Tibial artery (tissue), 4 donors: ENCODE measurements at regions not wholly inside any gene's neighbourhood (a gene's known extent, or its start where the extent isn't known, plus 50 kb on each side); places are given as distances from the start of the nearest gene placed in this dataset.

Source experiments
- DNase-seq, 2 donors: peaks; one replicate each; pipeline ENCODE4 v3.0.0-alpha.2; 2019
- H3K27ac ChIP-seq, 2 donors: fragments of 200-600 bp; sonication (generic) in 1 of 2; 1 replicate in 1 of 2; 2 replicates in 1 of 2; pipeline ENCODE4 v1.5.1; 2018 to 2019; ENCODE audit warnings: mild to moderate bottlenecking in 1 of 2
- H3K27me3 ChIP-seq, 2 donors: fragments of 200-600 bp; sonication (generic) in 1 of 2; one replicate each; pipeline versions ENCODE4 v1.5.1 to v1.6.0; 2016 to 2019
- H3K36me3 ChIP-seq, 3 donors: fragments of 200-600 bp; sonication (generic) in 2 of 3; one replicate each; pipeline ENCODE4 v1.5.1; 2016 to 2019; ENCODE audit warnings: mild to moderate bottlenecking in 2 of 3
- H3K4me1 ChIP-seq, 4 donors: fragments of 200-600 bp; sonication (generic) in 2 of 4; 1 replicate in 3 of 4; 2 replicates in 1 of 4; pipeline ENCODE4 v1.5.1; 2016 to 2019
- H3K4me3 ChIP-seq, 2 donors: fragments of 200-600 bp; sonication (generic) in 1 of 2; 1 replicate in 1 of 2; 2 replicates in 1 of 2; pipeline ENCODE4 v1.5.1; 2018 to 2019; ENCODE audit warnings: mild to moderate bottlenecking in 2 of 2
- H3K9me3 ChIP-seq, 3 donors: fragments of 200-600 bp; sonication (generic) in 1 of 3; one replicate each; pipeline ENCODE4 v1.5.1; 2016 to 2019
- CTCF ChIP-seq, 2 experiments: fragments of 200-600 bp in 1 of 2; fragments of 450-650 bp in 1 of 2; IDR thresholded peaks; one replicate each; pipeline ENCODE4 v1.5.1; 2017 to 2019; ENCODE audit warnings: antibody characterized with exemption in 2 of 2, mild to moderate bottlenecking in 1 of 2, moderate library complexity in 1 of 2
- intact Hi-C: fragments of 100-400 bp; cut with DNase I; formaldehyde crosslinking; loops from one replicate; pipeline ENCODE4 v1.15.0; 2023; ENCODE audit warnings: low total_unique reads

GRCh38 chr2:144085016-144085415, 434.9 kb downstream of the ZEB2 start:
- Histone ChIP-seq H3K4me1 (peaks cover 0 to 28% (median 4%) of the 10 kb centered on the region in 4 donors), H3K9me3 (no peaks in the 10 kb centered on the region), H3K27me3 (no peaks in the 10 kb centered on the region), H3K36me3 (no peaks in the 10 kb centered on the region), H3K27ac (no peak overlapping the region), H3K4me3 (no peak overlapping the region)
- DNase-seq, result no peak
- intact Hi-C loops, result no loop called here
- TF ChIP-seq CTCF (IDR thresholded peaks at IDR 0.05), result no peak

GRCh38 chr2:144084114-144084661, 435.7 kb downstream of the ZEB2 start:
- no peaks in the 10 kb centered on the region for H3K9me3 ChIP-seq
- H3K27me3 ChIP-seq, result no peaks in the 10 kb centered on the region
- H3K27ac ChIP-seq, result no peak overlapping the region
- H3K36me3 ChIP-seq, result no peaks in the 10 kb centered on the region
- H3K4me3 ChIP-seq, result no peak overlapping the region
- intact Hi-C loops, result no loop called here
- peaks cover 0 to 32% (median 4%) of the 10 kb centered on the region in 4 donors for H3K4me1 ChIP-seq
- DNase-seq, result no peak
- no peak for TF ChIP-seq CTCF (IDR thresholded peaks at IDR 0.05)

- H3K27me3 ChIP-seq, result no peaks in the 10 kb centered on the region
- H3K36me3 ChIP-seq, result no peaks in the 10 kb centered on the region
- no peak for DNase-seq
- H3K27ac ChIP-seq, result no peak overlapping the region
- no peak overlapping the region for H3K4me3 ChIP-seq
- TF ChIP-seq CTCF (IDR thresholded peaks at IDR 0.05), result no peak
- intact Hi-C loops, result no loop called here
- peaks cover 0 to 41% (median 3%) of the 10 kb centered on the region in 4 donors for H3K4me1 ChIP-seq
- no peaks in the 10 kb centered on the region for H3K9me3 ChIP-seq
Measured at GRCh38 chr2:144083211-144083610, 436.7 kb downstream of the ZEB2 start.

GRCh38 chr2:144082777-144083176, 437.1 kb downstream of the ZEB2 start:
- H3K9me3 ChIP-seq, result no peaks in the 10 kb centered on the region
- no peaks in the 10 kb centered on the region for H3K27me3 ChIP-seq
- H3K4me3 ChIP-seq, result no peak overlapping the region
- no peak for DNase-seq
- H3K36me3 ChIP-seq, result no peaks in the 10 kb centered on the region
- intact Hi-C loops, result no loop called here
- TF ChIP-seq CTCF (IDR thresholded peaks at IDR 0.05), result no peak
- peaks cover 0 to 46% (median 3%) of the 10 kb centered on the region in 4 donors for H3K4me1 ChIP-seq
- no peak overlapping the region for H3K27ac ChIP-seq

- intact Hi-C loops, result no loop called here
- Histone ChIP-seq H3K27ac (no peak overlapping the region), H3K36me3 (no peaks in the 10 kb centered on the region), H3K4me1 (peaks cover 0 to 46% (median 3%) of the 10 kb centered on the region in 4 donors), H3K4me3 (no peak overlapping the region), H3K9me3 (no peaks in the 10 kb centered on the region), H3K27me3 (no peaks in the 10 kb centered on the region)
- no peak for TF ChIP-seq CTCF (IDR thresholded peaks at IDR 0.05)
- DNase-seq, result no peak
Measured at GRCh38 chr2:144082327-144082726, 437.6 kb downstream of the ZEB2 start.

GRCh38 chr2:144081272-144081671, 438.6 kb downstream of the ZEB2 start:
- TF ChIP-seq CTCF (IDR thresholded peaks at IDR 0.05), result no peak
- Histone ChIP-seq H3K9me3 (no peaks in the 10 kb centered on the region), H3K27ac (no peak overlapping the region), H3K4me3 (no peak overlapping the region), H3K36me3 (no peaks in the 10 kb centered on the region), H3K4me1 (peaks cover 0 to 46% (median 3%) of the 10 kb centered on the region in 4 donors), H3K27me3 (no peaks in the 10 kb centered on the region)
- intact Hi-C loops, result no loop called here
- DNase-seq, result no peak
